ENCODE measurements at regions not wholly inside any gene's neighbourhood (a gene's known extent, or its start where the extent isn't known, plus 50 kb on each side); places are given as distances from the start of the nearest gene placed in this dataset.

DNA sequence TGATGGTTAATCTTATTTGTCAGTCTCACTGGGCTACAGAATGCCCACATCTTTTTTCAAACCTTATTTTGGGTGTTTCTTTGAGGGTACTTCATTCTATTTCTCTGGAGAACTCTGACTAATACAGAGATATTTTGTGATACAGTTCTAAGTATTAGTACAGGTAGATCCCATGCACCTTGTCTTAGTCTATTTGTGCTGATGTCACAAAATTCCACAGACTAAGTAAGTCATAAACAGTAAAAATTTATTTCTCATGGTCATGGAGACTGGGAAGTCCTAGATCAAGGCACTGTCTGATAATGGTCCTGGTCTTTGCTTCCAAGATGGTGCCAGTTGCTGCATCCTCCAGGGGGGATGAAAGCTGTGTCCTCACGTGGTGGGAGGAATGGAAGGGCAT is 68.6 kb upstream of the EPHA4 start:
- CTCF ChIA-PET (ENCODE audit: partially characterized antibody): no interaction called here
- no peak for FAIRE-seq

More for the DNA sequence above, 68.6 kb upstream of the EPHA4 start:
- Histone ChIP-seq H2AFZ (ENCODE audit: low read length) (no peak overlapping the region), H2AK5ac (ENCODE audit: low read depth, low read length) (no peak overlapping the region), H2BK5ac (ENCODE audit: low read depth, low read length) (no peak overlapping the region), H3K27ac (ENCODE audit: low read depth, low read length) (no peak overlapping the region), H4K20me1 (replicated peaks in 1 of 2; ENCODE audit: control insufficient read depth in 1 of 2, insufficient read depth in 2 of 2, low read length in 2 of 2) (no peaks in the 10 kb centered on the region), H3K14ac (ENCODE audit: insufficient read length) (no peak overlapping the region), H4K8ac (ENCODE audit: extremely low read depth, insufficient read depth, low read length) (no peak overlapping the region), H3K79me1 (ENCODE audit: low read depth, low read length) (no peaks in the 10 kb centered on the region), H3K9ac (replicated peaks in 1 of 4; ENCODE audit: extremely low read depth in 1 of 4, low read depth in 3 of 4, low read length in 3 of 4) (no peak overlapping the region), H3K56ac (replicated peaks; ENCODE audit: insufficient read length, low read depth, low read length) (no peak overlapping the region), H2BK15ac (ENCODE audit: low read length) (no peak overlapping the region), H3K4me1 (replicated peaks in 1 of 4; ENCODE audit: control insufficient read depth in 3 of 4, insufficient read depth in 4 of 4, low read length in 3 of 4) (no peaks in the 10 kb centered on the region), H2BK12ac (ENCODE audit: low read depth, low read length) (no peak overlapping the region), H3K23me2 (ENCODE audit: low read depth, low read length) (no peaks in the 10 kb centered on the region), H3K4ac (replicated peaks; ENCODE audit: insufficient read length, low read depth, low read length) (no peak overlapping the region), H3K4me2 (ENCODE audit: insufficient read depth in 1 of 2, low read depth in 2 of 2, low read length in 2 of 2) (no peak overlapping the region), H2BK120ac (replicated peaks; ENCODE audit: low read depth, low read length) (no peak overlapping the region), H3K4me3 (ENCODE audit: extremely low read depth in 1 of 4, insufficient read depth in 2 of 4, low read depth in 3 of 4, low read length in 4 of 4) (no peak overlapping the region), H3K18ac (ENCODE audit: extremely low read depth, low read length) (no peak overlapping the region), H3K27me3 (replicated peaks in 1 of 4; ENCODE audit: control insufficient read depth in 3 of 4, extremely low read depth in 1 of 4, insufficient read depth in 3 of 4, low read length in 3 of 4) (no peaks in the 10 kb centered on the region), H4K5ac (ENCODE audit: insufficient read length, low read depth, low read length) (no peak overlapping the region), H2BK20ac (ENCODE audit: low read length) (no peak overlapping the region), H3K9me3 (ENCODE audit: insufficient read depth in 2 of 2, low read depth in 1 of 2, low read length in 1 of 2) (no peaks in the 10 kb centered on the region; a peak in 1 of 4 replicates), H4K91ac (replicated peaks; ENCODE audit: insufficient read length, low read length) (no peak overlapping the region), H3K23ac (ENCODE audit: insufficient read length) (no peak overlapping the region), H3K36me3 (ENCODE audit: control insufficient read depth in 2 of 4, insufficient read depth in 4 of 4, low read length in 3 of 4) (no peaks in the 10 kb centered on the region), H3K79me2 (ENCODE audit: control insufficient read depth in 1 of 2, insufficient read depth in 2 of 2, low read length in 2 of 2) (no peaks in the 10 kb centered on the region)
- DNase-seq (ENCODE audit: low read depth in 1 of 2, low spot score in 2 of 2): no peak
- no peak for TF ChIP-seq BCL11A (IDR thresholded peaks at IDR 0.05; ENCODE audit: low read depth in 2 of 2, low read length in 2 of 2)
- no peak for TF ChIP-seq RFX5 (IDR thresholded peaks at IDR 0.05; ENCODE audit: borderline replicate concordance, low read depth, low read length)
- TF ChIP-seq GTF2F1 (IDR thresholded peaks at IDR 0.05; ENCODE audit: borderline replicate concordance, low read depth, low read length): no peak
- TF ChIP-seq SIX5 (IDR thresholded peaks at IDR 0.05; ENCODE audit: low read depth, low read length): no peak
- TF ChIP-seq SRF (IDR thresholded peaks at IDR 0.05; ENCODE audit: low read depth, low read length): no peak
- TF ChIP-seq SUZ12 (IDR thresholded peaks at IDR 0.05; ENCODE audit: low read length): no peak
- TF ChIP-seq EP300 (IDR thresholded peaks at IDR 0.05; ENCODE audit: borderline replicate concordance in 1 of 2, low read depth in 2 of 2, low read length in 2 of 2): no peak
- no peak for TF ChIP-seq CTBP2 (IDR thresholded peaks at IDR 0.05; ENCODE audit: borderline replicate concordance, insufficient read depth, insufficient read length, low read length)
- 59% methylated on average over 1 of the region's 1 CpG; no CpG with 5 or more reads in 1 of the 2 experiments for WGBS, 2 experiments (ENCODE audit: extremely low coverage in 1 of 2, insufficient coverage in 1 of 2, insufficient read length in 1 of 2, insufficient replicate concordance in 2 of 2, low coverage in 1 of 2, low lambda C conversion rate in 2 of 2, missing lambda C conversion rate in 1 of 2)
- POLR2A ChIA-PET (ENCODE audit: partially characterized antibody): no interaction called here

Measured in H1 (cell line).